Karpas-422 (cell line): ENCODE measurements at regions not wholly inside any gene's neighbourhood (a gene's known extent, or its start where the extent isn't known, plus 50 kb on each side); places are given as distances from the start of the nearest gene placed in this dataset.

Experiments used
- DNase-seq: peaks from one replicate; pipeline ENCODE4 v3.0.0-alpha.2; 2015
- H2AFZ ChIP-seq: fragments of 200-600 bp; sonication (generic); 2 replicates; pipeline ENCODE4 v1.6.1; 2014; ENCODE audit warnings: antibody characterized with exemption, low read length, mixed read lengths
- H3K27ac ChIP-seq: fragments of 200-600 bp; sonication (generic); 2 replicates; pipeline ENCODE4 v1.5.1; 2014; ENCODE audit warnings: mild to moderate bottlenecking, low read length, moderate library complexity
- H3K27me3 ChIP-seq: fragments of 200-600 bp; sonication (generic); 2 replicates; pipeline ENCODE4 v1.6.1; 2014; ENCODE audit warnings: low read length, mixed read lengths
- H3K36me3 ChIP-seq: fragments of 200-600 bp; sonication (generic); 2 replicates; pipeline ENCODE4 v1.6.1; 2014; ENCODE audit warnings: low read length, mixed read lengths; ENCODE audit not compliant: insufficient read depth
- H3K4me1 ChIP-seq: fragments of 200-600 bp; sonication (generic); 2 replicates; pipeline ENCODE4 v1.6.1; 2014; ENCODE audit warnings: mild to moderate bottlenecking, low read length, mixed read lengths
- H3K4me2 ChIP-seq: fragments of 200-600 bp; sonication (generic); 2 replicates; pipeline ENCODE4 v1.6.1; 2014; ENCODE audit warnings: low read length, low read depth, mild to moderate bottlenecking; ENCODE audit not compliant: poor library complexity, severe bottlenecking
- H3K4me3 ChIP-seq: fragments of 200-600 bp; sonication (generic); 2 replicates; pipeline ENCODE4 v1.5.1; 2014; ENCODE audit warnings: mild to moderate bottlenecking, antibody characterized with exemption, low read length, mixed read lengths
- H3K79me2 ChIP-seq: fragments of 200-600 bp; sonication (generic); 2 replicates; pipeline ENCODE4 v1.6.1; 2014; ENCODE audit warnings: mild to moderate bottlenecking, low read length, mixed read lengths
- H3K9ac ChIP-seq: fragments of 200-600 bp; sonication (generic); 2 replicates; pipeline ENCODE4 v1.6.0; 2014; ENCODE audit warnings: low read length
- H3K9me2 ChIP-seq: fragments of 200-600 bp; sonication (generic), shearing (Covaris generic); replicated peaks from 2 replicates; pipeline ENCODE4 v1.6.0; 2014; ENCODE audit warnings: mild to moderate bottlenecking, low read length, moderate library complexity; ENCODE audit not compliant: insufficient read depth
- H3K9me3 ChIP-seq: fragments of 300-700, 200-600 bp; sonication (generic); 2 replicates; pipeline ENCODE4 v1.6.1; 2014; ENCODE audit warnings: low read length, mixed read lengths
- H4K20me1 ChIP-seq: fragments of 200-600 bp; sonication (generic); 2 replicates; pipeline ENCODE4 v1.6.1; 2014; ENCODE audit warnings: mild to moderate bottlenecking, antibody characterized with exemption, low read length, low read depth; ENCODE audit not compliant: insufficient read depth

DNA sequence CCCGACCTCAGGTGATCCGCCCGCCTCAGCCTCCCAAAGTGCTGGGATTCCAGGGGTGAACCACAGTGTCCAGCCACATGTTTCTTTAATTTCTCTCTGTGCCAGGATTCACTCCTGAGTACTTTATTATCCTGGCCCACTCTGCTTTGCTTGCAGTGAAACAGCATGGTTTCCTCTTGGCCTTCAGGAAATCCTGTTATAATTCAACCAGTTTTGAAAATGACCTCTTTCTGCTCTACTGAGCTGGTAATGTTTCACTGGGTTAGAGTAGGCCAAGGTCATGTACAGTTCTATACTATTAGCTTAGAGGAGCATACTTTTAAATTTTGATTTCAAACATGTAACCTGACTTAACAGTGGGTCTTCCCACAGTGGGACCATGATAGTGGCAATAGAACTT is 90.6 kb upstream of the PELI1 start:
- Histone ChIP-seq H3K4me2 (no peak overlapping the region), H3K27me3 (no peaks in the 10 kb centered on the region), H4K20me1 (no peaks in the 10 kb centered on the region), H3K36me3 (peaks cover 6% of the 10 kb centered on the region; the same call in 1 of the 2 replicates), H3K9me3 (no peaks in the 10 kb centered on the region), H3K4me3 (no peak overlapping the region), H3K9me2 (no peaks in the 10 kb centered on the region), H2AFZ (no peak overlapping the region), H3K4me1 (0 out of 2 replicates have a peak, but pooled peaks cover 2% of the 10 kb centered on the region), H3K27ac (no peak overlapping the region), H3K79me2 (no peaks in the 10 kb centered on the region), H3K9ac (no peak overlapping the region)
- no peak for DNase-seq

DNA sequence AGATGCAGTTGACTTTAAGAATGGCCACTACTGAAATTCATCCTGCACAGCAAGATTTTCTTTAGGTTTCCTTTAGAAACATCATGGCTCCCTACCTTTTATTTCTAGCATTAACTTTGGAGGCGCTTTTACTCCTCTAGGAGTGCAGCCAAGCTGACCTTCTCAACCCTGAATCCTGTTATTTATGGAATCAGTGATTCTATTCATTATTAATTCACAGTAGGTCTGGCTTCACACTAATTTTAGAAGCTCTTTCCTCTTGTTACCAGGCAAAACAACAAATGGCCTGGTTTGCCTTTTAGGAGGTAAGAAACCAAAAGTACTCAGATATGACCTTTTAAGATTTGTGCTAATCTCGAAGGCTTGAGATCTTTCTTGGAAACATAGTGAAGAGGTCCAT is 93.0 kb upstream of the PELI1 start:
- no peak overlapping the region for H3K4me2 ChIP-seq
- H3K27me3 ChIP-seq = no peaks in the 10 kb centered on the region
- H3K9me2 ChIP-seq = no peaks in the 10 kb centered on the region
- H4K20me1 ChIP-seq = no peaks in the 10 kb centered on the region
- H3K27ac ChIP-seq = no peak overlapping the region
- DNase-seq = no peak
- 0 out of 2 replicates have a peak, but pooled peaks cover 3% of the 10 kb centered on the region for H3K36me3 ChIP-seq
- no peaks in the 10 kb centered on the region for H3K4me1 ChIP-seq
- no peaks in the 10 kb centered on the region for H3K9me3 ChIP-seq
- H3K9ac ChIP-seq = no peak overlapping the region
- H2AFZ ChIP-seq = no peak overlapping the region
- no peaks in the 10 kb centered on the region for H3K79me2 ChIP-seq
- H3K4me3 ChIP-seq = no peak overlapping the region

DNA sequence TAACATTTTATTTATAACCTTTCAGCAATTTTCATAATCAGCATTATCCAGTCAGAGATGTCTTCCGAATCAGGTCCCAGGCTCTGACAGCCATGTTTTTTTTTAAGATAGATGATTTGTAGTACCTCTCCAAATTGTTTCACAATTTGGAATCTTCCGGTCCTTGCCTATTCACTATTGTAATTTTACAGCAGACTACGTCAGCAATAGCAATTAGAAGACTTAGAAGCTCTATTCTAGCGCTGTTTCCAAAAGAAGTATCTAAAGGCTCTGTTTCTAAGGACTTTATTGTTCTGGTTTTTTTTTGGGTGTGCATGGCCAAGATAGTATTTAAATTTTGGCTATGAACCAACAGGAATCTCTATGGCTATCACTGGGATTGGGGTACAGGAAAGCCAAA is 94.6 kb upstream of the PELI1 start:
- Histone ChIP-seq H3K27me3 (no peaks in the 10 kb centered on the region), H3K9me2 (0 out of 2 replicates have a peak, but pooled peaks cover 3% of the 10 kb centered on the region)
- DNase-seq = no peak

DNA sequence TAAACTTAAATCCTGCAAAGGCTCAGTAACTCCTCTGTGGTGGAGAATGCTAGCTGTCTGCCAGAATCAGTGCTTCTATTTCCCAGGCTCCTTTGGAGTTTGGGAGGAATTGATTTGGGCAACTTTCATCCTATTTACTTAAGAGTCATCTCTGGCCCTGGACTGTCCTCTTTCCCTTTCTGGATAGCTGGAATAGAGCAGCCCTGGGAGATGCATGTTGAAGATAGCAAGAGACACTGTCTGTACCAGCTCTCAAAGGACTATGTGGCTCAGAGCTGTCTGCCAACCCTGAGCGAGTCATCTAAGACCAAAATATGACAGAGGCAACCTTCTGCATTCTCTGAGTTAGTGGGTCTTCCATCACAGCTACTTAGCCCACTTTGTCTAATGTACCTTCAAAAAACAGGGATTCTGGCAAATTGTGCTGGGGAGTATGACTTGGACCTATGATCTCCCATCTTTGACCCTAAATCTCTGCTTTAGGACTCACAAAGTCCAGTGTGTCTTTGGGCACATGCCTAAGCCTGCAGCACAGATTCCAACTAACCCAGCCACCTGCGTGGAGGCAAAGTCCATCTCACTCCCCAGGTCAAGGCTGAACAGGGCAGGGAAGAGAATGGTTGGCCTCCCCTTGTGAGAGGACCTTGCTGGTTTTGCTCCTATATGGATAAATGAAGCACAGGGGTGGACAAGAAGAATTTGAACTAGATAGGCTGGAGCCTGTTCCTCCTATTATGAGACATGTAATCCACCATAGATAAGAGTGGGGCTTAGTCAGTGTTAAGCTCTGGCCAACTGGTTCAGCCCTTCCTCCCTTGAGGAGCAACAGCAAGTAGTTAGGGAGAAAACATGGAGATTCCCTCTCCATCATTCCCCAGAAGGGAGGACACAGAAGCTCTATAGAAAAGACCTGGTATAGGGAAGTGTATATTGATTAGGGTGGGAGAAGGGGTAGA is 99.1 kb upstream of the PELI1 start:
- Histone ChIP-seq H3K9me2 (0 out of 2 replicates have a peak, but pooled peaks cover 3% of the 10 kb centered on the region), H3K9ac (no peak overlapping the region), H3K4me2 (no peak overlapping the region), H3K27ac (no peak overlapping the region), H3K27me3 (no peaks in the 10 kb centered on the region), H3K36me3 (peaks cover 3% of the 10 kb centered on the region; the same call in 1 of the 2 replicates), H3K4me3 (no peak overlapping the region), H3K79me2 (no peaks in the 10 kb centered on the region), H4K20me1 (no peaks in the 10 kb centered on the region), H3K9me3 (no peaks in the 10 kb centered on the region), H2AFZ (no peak overlapping the region), H3K4me1 (no peaks in the 10 kb centered on the region)
- DNase-seq = no peak

More for the DNA sequence above, 94.6 kb upstream of the PELI1 start:
- no peaks in the 10 kb centered on the region for H3K9me3 ChIP-seq
- no peak overlapping the region for H3K4me2 ChIP-seq
- H2AFZ ChIP-seq = no peak overlapping the region
- no peak overlapping the region for H3K27ac ChIP-seq
- H3K36me3 ChIP-seq = peaks cover 3% of the 10 kb centered on the region; the same call in 1 of the 2 replicates
- H4K20me1 ChIP-seq = no peaks in the 10 kb centered on the region
- H3K9ac ChIP-seq = no peak overlapping the region
- no peaks in the 10 kb centered on the region for H3K4me1 ChIP-seq
- no peak overlapping the region for H3K4me3 ChIP-seq
- no peaks in the 10 kb centered on the region for H3K79me2 ChIP-seq

DNA sequence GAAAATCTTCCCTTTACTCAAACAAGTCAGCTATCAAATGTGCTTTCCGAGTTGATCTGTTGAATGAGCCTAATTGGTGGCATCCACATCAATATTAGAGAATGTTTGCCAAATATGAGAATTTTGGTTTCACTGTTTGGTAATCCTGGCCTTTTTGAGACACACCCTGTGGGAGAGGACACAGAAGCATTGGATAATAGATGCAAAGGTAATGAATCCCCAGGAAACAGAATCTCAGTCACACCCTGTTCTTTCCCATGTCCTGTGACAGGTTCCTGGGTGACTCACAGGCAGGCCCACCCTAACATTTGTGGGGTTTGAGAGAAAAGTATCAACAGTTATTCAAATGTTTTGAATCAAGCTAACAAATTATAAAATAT is 99.8 kb upstream of the PELI1 start:
- Histone ChIP-seq H3K27ac (no peak overlapping the region), H2AFZ (no peak overlapping the region), H3K4me2 (no peak overlapping the region)

DNA sequence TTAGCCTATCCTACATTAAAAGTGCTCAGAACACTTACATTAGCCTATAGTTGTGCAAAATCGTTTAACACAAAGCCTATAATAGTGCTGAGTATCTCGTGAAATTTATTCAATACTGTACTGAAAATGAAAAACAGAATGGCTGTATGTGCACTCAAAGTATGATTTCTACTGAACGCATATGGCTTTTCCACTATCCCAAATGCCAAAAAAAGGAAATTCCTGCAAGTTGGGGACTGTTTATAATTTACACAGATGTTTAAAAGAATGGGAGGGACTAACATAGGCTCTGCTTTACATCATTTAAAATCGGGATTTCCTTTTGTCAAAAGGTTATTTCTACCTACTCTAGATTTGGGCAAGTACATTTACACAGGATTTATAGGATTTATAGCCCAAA is 101.4 kb upstream of the PELI1 start:
- H3K9me2 ChIP-seq = 0 out of 2 replicates have a peak, but pooled peaks cover 3% of the 10 kb centered on the region
- no peaks in the 10 kb centered on the region for H3K4me1 ChIP-seq
- no peaks in the 10 kb centered on the region for H3K27me3 ChIP-seq
- H3K4me3 ChIP-seq = no peak overlapping the region
- no peak overlapping the region for H3K27ac ChIP-seq
- DNase-seq = no peak
- H3K4me2 ChIP-seq = no peak overlapping the region
- H2AFZ ChIP-seq = no peak overlapping the region
- no peaks in the 10 kb centered on the region; the same call in 1 of the 2 replicates for H3K36me3 ChIP-seq
- H3K79me2 ChIP-seq = no peaks in the 10 kb centered on the region
- no peak overlapping the region for H3K9ac ChIP-seq
- H4K20me1 ChIP-seq = no peaks in the 10 kb centered on the region
- no peaks in the 10 kb centered on the region for H3K9me3 ChIP-seq

More for the DNA sequence above, 99.8 kb upstream of the PELI1 start:
- Histone ChIP-seq H3K9ac (no peak overlapping the region), H3K27me3 (no peaks in the 10 kb centered on the region), H3K36me3 (peaks cover 3% of the 10 kb centered on the region; the same call in 1 of the 2 replicates), H4K20me1 (no peaks in the 10 kb centered on the region), H3K4me1 (no peaks in the 10 kb centered on the region), H3K79me2 (no peaks in the 10 kb centered on the region), H3K4me3 (no peak overlapping the region), H3K9me3 (no peaks in the 10 kb centered on the region), H3K9me2 (0 out of 2 replicates have a peak, but pooled peaks cover 3% of the 10 kb centered on the region)
- no peak for DNase-seq

DNA sequence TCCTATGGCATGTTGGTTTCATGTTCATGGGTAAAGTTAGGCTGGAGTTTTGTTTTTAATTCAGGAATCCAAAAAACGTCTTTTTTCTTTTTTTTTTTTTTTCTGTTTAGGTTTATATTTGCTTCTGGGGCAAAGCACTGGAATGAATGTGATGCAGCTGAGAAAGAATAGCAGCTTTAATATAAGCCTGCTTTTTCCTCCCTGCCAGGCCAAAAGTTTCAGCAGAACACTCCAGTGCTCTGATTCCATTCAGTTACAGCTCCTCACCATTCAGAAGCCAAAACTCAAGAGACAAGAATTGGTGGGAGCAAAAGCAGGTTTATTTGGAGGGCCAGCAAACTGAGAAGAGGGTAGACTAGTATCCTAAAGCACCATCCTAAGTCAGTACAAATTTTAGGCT is 102.7 kb upstream of the PELI1 start:
- H3K9me2 ChIP-seq = 0 out of 2 replicates have a peak, but pooled peaks cover 3% of the 10 kb centered on the region
- no peak overlapping the region for H3K27ac ChIP-seq
- no peak overlapping the region for H3K4me3 ChIP-seq
- H3K4me2 ChIP-seq = no peak overlapping the region
- no peak for DNase-seq
- H3K36me3 ChIP-seq = no peaks in the 10 kb centered on the region; the same call in 1 of the 2 replicates
- H3K27me3 ChIP-seq = no peaks in the 10 kb centered on the region
- no peaks in the 10 kb centered on the region for H3K79me2 ChIP-seq
- H4K20me1 ChIP-seq = no peaks in the 10 kb centered on the region
- H3K4me1 ChIP-seq = no peaks in the 10 kb centered on the region
- no peaks in the 10 kb centered on the region for H3K9me3 ChIP-seq
- no peak overlapping the region for H3K9ac ChIP-seq
- H2AFZ ChIP-seq = no peak overlapping the region

DNA sequence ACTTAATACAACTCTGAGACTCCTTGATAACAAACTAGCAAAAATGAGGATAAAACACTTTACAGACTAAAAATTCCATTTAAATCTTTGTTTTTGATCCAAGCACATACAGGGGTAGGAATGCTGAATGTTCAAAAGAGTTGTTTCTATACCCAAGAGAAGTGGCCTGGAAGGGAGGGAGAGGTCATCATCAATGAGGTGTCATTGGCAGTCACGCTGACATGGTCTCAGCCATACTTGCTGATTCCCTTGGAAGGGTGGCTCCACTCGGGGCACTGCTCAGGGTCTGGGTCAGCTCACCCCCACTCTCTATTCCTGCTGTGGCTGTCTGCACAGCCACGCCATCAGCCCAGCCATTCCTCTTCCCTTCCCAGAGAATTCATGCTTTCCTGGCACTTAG is 105.2 kb upstream of the PELI1 start:
- Histone ChIP-seq H3K9ac (no peak overlapping the region), H3K9me2 (no peaks in the 10 kb centered on the region), H3K36me3 (no peaks in the 10 kb centered on the region)

More for the DNA sequence above, 105.2 kb upstream of the PELI1 start:
- Histone ChIP-seq H3K27me3 (no peaks in the 10 kb centered on the region), H3K4me2 (no peak overlapping the region), H2AFZ (no peak overlapping the region), H3K4me1 (no peaks in the 10 kb centered on the region), H3K9me3 (no peaks in the 10 kb centered on the region), H3K4me3 (no peak overlapping the region), H3K79me2 (no peaks in the 10 kb centered on the region), H4K20me1 (no peaks in the 10 kb centered on the region), H3K27ac (no peak overlapping the region)
- DNase-seq = no peak
